Vagina (tissue), 2 donors: ENCODE measurements at regions not wholly inside any gene's neighbourhood (a gene's known extent, or its start where the extent isn't known, plus 50 kb on each side); places are given as distances from the start of the nearest gene placed in this dataset.

Experiments used
- CTCF ChIP-seq, 3 experiments: fragments of 450-650 bp in 2 of 3; fragments of 200-600 bp in 1 of 3; sonication (generic) in 1 of 3; IDR thresholded peaks; one replicate each; pipeline ENCODE4 v1.5.1; 2017 to 2019; ENCODE audit warnings: antibody characterized with exemption in 3 of 3, mild to moderate bottlenecking in 2 of 3, moderate library complexity in 2 of 3
- POLR2A ChIP-seq, 2 donors: fragments of 450-650 bp; IDR thresholded peaks; one replicate each; pipeline ENCODE4 v1.6.1; 2017; ENCODE audit warnings: antibody characterized with exemption in 2 of 2, mild to moderate bottlenecking in 2 of 2, moderate library complexity in 2 of 2
- POLR2AphosphoS5 ChIP-seq, 2 donors: sonication (generic); formaldehyde crosslinking; IDR thresholded peaks; one replicate each; pipeline ENCODE4 v1.9.0; 2017; ENCODE audit warnings: antibody characterized with exemption in 2 of 2, mild to moderate bottlenecking in 2 of 2, low read depth in 1 of 2; ENCODE audit not compliant: insufficient read depth in 1 of 2

DNA sequence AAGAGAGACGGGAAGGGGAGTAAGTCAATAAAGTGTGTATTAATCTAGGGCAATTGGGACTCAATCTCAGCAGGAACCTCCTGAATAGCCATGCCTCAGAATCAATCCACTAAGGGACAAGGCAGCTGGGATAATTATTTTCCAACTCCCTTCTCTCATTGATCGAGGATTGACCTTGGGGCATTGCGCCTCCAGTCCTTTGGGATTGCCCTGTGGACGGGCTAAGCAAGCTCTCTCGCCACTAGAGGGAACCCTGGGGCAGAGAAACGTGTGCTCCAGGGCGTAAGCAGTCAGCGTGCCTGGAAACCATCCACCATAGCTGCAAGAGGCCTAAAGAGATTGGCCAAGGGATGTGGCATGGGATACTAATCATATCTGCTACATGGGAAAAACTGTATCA lies 53.9 kb upstream of the ERCC4 start:
- TF ChIP-seq CTCF (IDR thresholded peaks at IDR 0.05), result peak in 2 of 3 experiments; percentile 26 to 48
- no peak for TF ChIP-seq POLR2A (IDR thresholded peaks at IDR 0.05)
- TF ChIP-seq POLR2AphosphoS5 (IDR thresholded peaks at IDR 0.05; ENCODE audit: insufficient read depth in 1 of 2, low read depth in 1 of 2), result no peak
